ENCODE measurements at regions not wholly inside any gene's neighbourhood (a gene's known extent, or its start where the extent isn't known, plus 50 kb on each side); places are given as distances from the start of the nearest gene placed in this dataset.

DNA sequence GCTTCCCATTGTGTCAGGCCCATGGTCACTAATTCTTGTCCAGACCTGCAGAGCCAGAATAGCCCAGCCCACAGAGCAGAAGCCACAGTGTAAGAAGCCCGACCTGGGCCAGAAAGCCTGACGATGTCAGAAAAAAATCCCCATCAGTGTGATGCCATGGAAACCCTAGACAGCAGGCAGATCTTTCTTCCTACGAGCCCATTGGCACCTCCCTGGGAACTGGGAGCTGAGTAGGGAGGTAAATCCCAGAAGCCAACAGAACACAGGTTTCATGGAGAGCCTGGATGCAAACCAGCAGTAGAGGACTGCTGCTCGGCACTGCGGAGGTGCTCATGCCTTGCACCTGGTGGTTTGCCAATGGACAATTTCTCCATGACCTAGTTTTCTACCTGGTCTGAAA lies 82.2 kb upstream of the SLC22A16 start:
- 82% methylated on average over 5 of the region's 5 CpGs for WGBS
- no peak for TF ChIP-seq POLR2A (IDR thresholded peaks at IDR 0.05)
- TF ChIP-seq, protein P1, sequence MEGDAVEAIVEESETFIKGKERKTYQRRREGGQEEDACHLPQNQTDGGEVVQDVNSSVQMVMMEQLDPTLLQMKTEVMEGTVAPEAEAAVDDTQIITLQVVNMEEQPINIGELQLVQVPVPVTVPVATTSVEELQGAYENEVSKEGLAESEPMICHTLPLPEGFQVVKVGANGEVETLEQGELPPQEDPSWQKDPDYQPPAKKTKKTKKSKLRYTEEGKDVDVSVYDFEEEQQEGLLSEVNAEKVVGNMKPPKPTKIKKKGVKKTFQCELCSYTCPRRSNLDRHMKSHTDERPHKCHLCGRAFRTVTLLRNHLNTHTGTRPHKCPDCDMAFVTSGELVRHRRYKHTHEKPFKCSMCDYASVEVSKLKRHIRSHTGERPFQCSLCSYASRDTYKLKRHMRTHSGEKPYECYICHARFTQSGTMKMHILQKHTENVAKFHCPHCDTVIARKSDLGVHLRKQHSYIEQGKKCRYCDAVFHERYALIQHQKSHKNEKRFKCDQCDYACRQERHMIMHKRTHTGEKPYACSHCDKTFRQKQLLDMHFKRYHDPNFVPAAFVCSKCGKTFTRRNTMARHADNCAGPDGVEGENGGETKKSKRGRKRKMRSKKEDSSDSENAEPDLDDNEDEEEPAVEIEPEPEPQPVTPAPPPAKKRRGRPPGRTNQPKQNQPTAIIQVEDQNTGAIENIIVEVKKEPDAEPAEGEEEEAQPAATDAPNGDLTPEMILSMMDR (IDR thresholded peaks at IDR 0.05), result no peak
- TF ChIP-seq POLR2AphosphoS5 (IDR thresholded peaks at IDR 0.05), result no peak
- intact Hi-C loops (cut with DNase I), result no loop called here
- no peak overlapping the region for H3K4me3 ChIP-seq
- no peak for DNase-seq (ENCODE audit: low spot score)
- no peaks in the 10 kb centered on the region for H3K4me1 ChIP-seq (replicated peaks)
- no peaks in the 10 kb centered on the region for H3K9me3 ChIP-seq
- H3K27ac ChIP-seq, result no peak overlapping the region
- H3K27me3 ChIP-seq (replicated peaks; ENCODE audit: insufficient read depth), result no peaks in the 10 kb centered on the region
- H3K36me3 ChIP-seq, result no peaks in the 10 kb centered on the region

DNA sequence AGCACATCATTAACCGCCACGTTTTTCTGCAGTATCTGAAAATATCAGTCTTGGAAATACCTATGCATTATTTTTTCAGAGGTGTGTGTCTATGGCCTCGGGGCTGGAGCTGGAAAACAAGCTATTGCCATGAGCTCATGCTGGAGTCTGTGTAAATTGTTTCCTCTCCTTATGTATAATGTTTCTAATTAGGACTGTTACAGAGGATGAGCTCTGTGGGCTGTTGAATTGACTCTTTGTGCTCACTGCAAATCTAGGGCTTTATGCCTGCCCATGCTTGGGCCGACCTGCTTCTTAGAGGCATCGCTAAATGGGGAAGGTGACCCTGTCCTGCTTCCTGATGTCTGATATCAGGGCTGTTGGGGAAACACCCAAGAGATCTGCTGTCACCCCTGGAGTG lies 80.8 kb upstream of the SLC22A16 start:
- H3K4me1 ChIP-seq (replicated peaks), result no peaks in the 10 kb centered on the region
- no peak overlapping the region for H3K4me3 ChIP-seq
- H3K36me3 ChIP-seq, result no peaks in the 10 kb centered on the region
- H3K9me3 ChIP-seq, result no peaks in the 10 kb centered on the region
- no peak for TF ChIP-seq POLR2AphosphoS5 (IDR thresholded peaks at IDR 0.05)
- TF ChIP-seq POLR2A (IDR thresholded peaks at IDR 0.05), result no peak
- TF ChIP-seq, protein P1 (IDR thresholded peaks at IDR 0.05), result no peak
- no peak overlapping the region for H3K27ac ChIP-seq
- H3K27me3 ChIP-seq (replicated peaks; ENCODE audit: insufficient read depth), result no peaks in the 10 kb centered on the region
- DNase-seq (ENCODE audit: low spot score), result no peak
- intact Hi-C loops (cut with DNase I), result no loop called here
- WGBS, result 56% methylated on average over 5 of the region's 5 CpGs

DNA sequence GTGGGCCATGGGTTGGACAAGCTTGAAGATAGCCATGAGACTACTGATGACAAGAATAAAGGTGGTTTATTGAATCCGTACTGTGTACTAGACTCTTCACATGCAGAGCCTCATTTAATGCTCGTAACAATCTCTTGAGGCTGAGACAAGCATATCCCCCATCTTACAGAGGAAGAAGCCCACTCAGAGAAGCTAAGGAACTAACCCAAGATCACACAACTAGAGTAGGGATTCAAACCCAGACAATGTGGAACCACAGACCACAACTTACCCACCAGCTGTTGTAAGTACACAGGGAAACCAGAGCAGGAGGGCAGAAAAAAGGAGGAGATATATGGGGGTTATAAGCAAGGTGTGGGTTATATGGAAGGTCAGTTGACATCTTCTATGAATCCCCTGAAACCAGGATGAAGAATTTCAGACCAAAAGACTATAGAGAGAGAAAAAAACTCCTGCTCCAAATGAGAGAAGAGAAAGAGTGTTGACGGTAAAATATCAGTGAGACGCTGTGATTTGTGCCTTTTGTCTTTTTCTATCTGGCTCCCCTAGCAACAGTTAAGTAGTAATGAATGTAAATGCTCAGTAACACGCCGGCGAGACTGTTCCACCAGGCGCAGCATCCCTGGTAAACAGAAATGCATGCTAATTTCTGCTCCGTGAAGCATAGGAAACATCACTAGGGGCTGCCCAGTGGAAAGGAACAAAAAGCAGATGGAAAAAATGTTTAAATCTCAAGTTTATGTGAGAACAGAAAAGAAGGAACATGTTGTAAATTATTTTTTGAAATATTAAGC lies 80.1 kb upstream of the SLC22A16 start:
- no peaks in the 10 kb centered on the region for H3K4me1 ChIP-seq (replicated peaks)
- H3K36me3 ChIP-seq, result no peaks in the 10 kb centered on the region
- intact Hi-C loops (cut with DNase I), result no loop called here
- H3K27ac ChIP-seq, result peak overlapping the region; percentile 80 to 91
- no peak for TF ChIP-seq POLR2A (IDR thresholded peaks at IDR 0.05)
- H3K27me3 ChIP-seq (replicated peaks; ENCODE audit: insufficient read depth), result no peaks in the 10 kb centered on the region
- DNase-seq (ENCODE audit: low spot score), result no peak
- 87% methylated on average over 9 of the region's 9 CpGs for WGBS
- no peaks in the 10 kb centered on the region for H3K9me3 ChIP-seq
- no peak overlapping the region for H3K4me3 ChIP-seq

DNA sequence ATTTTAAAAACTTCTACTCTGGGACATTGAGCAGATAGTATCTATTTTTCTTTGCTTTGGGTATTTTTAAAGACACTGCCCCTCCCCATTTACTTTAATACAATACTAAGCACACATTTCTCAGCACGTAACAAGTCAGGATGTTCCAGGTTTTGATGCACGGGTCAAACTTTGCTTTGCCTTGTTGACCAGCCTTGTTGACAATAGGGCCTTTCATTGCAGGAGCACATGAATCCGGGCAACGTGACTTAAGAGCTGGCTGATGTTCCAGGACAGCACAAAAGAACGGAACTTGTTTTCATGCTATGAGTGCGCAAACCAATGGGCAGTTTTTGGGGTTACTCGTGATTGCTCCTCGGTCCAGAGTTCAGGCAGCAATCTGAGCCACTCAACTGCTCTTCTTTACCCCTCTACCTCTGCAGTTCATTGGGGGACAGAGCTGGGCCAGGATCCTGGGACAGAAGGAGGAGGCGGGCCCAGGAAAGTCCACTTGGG lies 78.6 kb upstream of the SLC22A16 start:
- intact Hi-C loops (cut with DNase I), result no loop called here
- TF ChIP-seq, protein P1 (IDR thresholded peaks at IDR 0.05), result no peak
- peak; percentile 97 for TF ChIP-seq POLR2AphosphoS5 (IDR thresholded peaks at IDR 0.05)
- H3K27ac ChIP-seq, result peak overlapping the region; percentile 80 to 91
- no peaks in the 10 kb centered on the region for H3K36me3 ChIP-seq
- H3K27me3 ChIP-seq (replicated peaks; ENCODE audit: insufficient read depth), result no peaks in the 10 kb centered on the region
- DNase-seq (ENCODE audit: low spot score), result peak; percentile 90
- no peak overlapping the region for H3K4me3 ChIP-seq
- WGBS, result 46% methylated on average over 9 of the region's 9 CpGs
- no peaks in the 10 kb centered on the region for H3K9me3 ChIP-seq
- no peaks in the 10 kb centered on the region for H3K4me1 ChIP-seq (replicated peaks)

DNA sequence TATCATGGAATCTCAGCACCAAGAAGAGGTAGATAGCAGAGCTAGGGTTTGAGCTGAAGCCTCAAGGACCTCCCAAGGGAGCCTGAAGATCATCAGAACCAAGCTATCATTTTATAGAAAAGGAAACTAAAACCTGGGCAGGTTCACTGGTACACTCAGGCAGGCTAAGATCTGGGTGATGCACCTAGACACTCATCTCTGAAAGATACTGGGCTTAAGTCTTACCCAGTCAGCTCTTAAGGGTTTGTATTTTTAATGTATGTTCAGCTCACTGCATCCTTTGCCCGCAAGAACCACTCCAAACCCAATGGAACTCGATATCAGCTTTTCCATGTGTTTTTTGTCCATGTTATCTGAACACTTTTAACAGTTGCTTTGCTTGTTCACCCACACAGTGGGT lies 78.0 kb upstream of the SLC22A16 start:
- 61% methylated on average over 2 of the region's 2 CpGs for WGBS
- H3K27ac ChIP-seq, result peak overlapping the region; percentile 80 to 91

More for the DNA sequence above, 78.0 kb upstream of the SLC22A16 start:
- Histone ChIP-seq H3K27me3 (replicated peaks; ENCODE audit: insufficient read depth) (no peaks in the 10 kb centered on the region), H3K4me1 (replicated peaks) (no peaks in the 10 kb centered on the region), H3K9me3 (no peaks in the 10 kb centered on the region), H3K36me3 (no peaks in the 10 kb centered on the region), H3K4me3 (no peak overlapping the region)
- TF ChIP-seq POLR2A (IDR thresholded peaks at IDR 0.05) (no peak), POLR2AphosphoS5 (IDR thresholded peaks at IDR 0.05) (no peak)
- TF ChIP-seq, protein P1 (IDR thresholded peaks at IDR 0.05), result no peak
- intact Hi-C loops (cut with DNase I), result no loop called here
- no peak for DNase-seq (ENCODE audit: low spot score)
